Astrocyte of the spinal cord (primary cell): ENCODE measurements at regions not wholly inside any gene's neighbourhood (a gene's known extent, or its start where the extent isn't known, plus 50 kb on each side); places are given as distances from the start of the nearest gene placed in this dataset.

Source experiments
- DNase-seq: peaks from one replicate; pipeline ENCODE4 v3.0.0; 2011; ENCODE audit warnings: low read depth, low spot score
- H3K4me3 ChIP-seq: 2 replicates; pipeline ENCODE4 v1.5.1; 2011; ENCODE audit warnings: low read depth, mild to moderate bottlenecking, low read length, moderate library complexity
- in situ Hi-C: cut with HindIII; loops from 2 replicates; pipeline ENCODE4 v1.10.0; 2017; ENCODE audit warnings: low sequenced_read_pairs
- TF ChIP-seq, protein P1 (sequence below): IDR thresholded peaks from 2 replicates; pipeline ENCODE4 v1.5.1; 2012; ENCODE audit warnings: low read depth, mild to moderate bottlenecking, low read length, inconsistent platforms

DNA sequence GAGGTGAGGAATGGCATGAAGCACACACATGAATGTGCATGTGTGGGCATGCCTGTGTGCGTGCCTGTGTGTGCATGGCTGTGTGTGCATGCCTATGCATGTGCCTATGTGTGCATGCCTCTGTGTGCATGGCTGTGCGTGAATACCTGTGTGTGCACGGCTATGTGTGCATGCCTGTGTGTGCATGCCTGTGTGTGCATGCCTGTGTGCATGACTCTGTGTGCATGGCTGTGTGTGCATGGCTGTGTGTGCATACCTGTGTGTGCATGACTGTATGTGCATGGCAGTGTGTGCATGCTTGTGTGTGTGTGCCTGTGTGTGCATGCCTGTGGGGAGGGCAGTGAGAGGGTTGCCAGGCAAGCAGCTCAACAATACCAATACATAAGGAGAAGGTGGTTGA lies 276.5 kb upstream of the ERCC4 start:
- TF ChIP-seq, protein P1, sequence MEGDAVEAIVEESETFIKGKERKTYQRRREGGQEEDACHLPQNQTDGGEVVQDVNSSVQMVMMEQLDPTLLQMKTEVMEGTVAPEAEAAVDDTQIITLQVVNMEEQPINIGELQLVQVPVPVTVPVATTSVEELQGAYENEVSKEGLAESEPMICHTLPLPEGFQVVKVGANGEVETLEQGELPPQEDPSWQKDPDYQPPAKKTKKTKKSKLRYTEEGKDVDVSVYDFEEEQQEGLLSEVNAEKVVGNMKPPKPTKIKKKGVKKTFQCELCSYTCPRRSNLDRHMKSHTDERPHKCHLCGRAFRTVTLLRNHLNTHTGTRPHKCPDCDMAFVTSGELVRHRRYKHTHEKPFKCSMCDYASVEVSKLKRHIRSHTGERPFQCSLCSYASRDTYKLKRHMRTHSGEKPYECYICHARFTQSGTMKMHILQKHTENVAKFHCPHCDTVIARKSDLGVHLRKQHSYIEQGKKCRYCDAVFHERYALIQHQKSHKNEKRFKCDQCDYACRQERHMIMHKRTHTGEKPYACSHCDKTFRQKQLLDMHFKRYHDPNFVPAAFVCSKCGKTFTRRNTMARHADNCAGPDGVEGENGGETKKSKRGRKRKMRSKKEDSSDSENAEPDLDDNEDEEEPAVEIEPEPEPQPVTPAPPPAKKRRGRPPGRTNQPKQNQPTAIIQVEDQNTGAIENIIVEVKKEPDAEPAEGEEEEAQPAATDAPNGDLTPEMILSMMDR = no peak
- no peak for DNase-seq
- H3K4me3 ChIP-seq = no peak overlapping the region
- in situ Hi-C loops = no loop called here

DNA sequence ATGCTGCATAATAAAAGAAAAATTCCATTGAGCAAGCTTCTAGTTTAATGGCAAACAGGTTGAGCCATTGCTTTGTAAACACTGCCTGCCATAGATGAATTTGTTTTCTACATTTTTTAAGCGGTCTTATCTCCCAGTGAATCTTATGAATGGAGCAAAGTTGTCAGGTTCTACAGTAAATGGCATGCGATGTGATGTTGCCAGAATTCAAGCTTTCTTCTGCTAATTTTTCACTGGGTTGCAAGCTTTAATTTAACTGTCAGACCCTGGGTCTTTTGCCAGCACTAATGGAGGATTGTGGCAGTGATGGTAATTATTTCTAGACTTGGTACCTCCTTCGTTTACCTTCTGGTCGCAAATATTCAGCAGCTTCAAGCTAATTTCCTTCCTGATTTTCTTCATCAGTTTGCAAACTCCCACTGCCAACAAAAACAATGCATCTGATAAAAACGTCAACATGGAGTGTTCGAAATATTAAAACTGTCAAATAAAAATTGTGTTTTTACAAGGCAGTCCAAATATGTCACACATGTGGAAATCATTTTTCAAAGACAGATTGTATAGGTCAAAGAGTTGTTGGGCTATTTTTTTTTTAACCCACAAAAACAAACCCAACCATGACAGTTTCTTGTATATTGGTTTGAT lies 274.2 kb upstream of the ERCC4 start:
- TF ChIP-seq, protein P1 = no peak
- H3K4me3 ChIP-seq = no peak overlapping the region
- in situ Hi-C loops = no loop called here
- no peak for DNase-seq

DNA sequence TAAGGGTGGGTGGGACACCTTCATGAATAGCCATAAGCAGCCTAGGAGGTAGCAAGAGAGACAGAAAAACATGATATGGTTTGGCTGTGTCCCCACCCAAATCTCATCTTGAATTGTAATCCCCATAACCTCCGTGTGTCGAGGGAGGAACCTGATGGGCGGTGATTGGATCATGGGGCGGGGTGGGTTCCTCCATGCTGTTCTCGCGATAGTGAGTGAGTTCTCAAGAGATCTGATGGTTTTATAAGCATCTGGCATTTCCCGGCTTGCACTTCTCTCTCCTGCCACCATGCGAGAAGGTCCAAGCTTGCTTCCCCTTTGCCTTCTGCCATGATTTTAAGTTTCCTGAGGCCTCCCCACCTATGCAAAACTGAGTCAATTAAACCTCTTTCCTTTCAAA lies 259.1 kb upstream of the ERCC4 start:
- in situ Hi-C loops = no loop called here
- no peak overlapping the region for H3K4me3 ChIP-seq
- TF ChIP-seq, protein P1 = no peak
- DNase-seq = no peak

DNA sequence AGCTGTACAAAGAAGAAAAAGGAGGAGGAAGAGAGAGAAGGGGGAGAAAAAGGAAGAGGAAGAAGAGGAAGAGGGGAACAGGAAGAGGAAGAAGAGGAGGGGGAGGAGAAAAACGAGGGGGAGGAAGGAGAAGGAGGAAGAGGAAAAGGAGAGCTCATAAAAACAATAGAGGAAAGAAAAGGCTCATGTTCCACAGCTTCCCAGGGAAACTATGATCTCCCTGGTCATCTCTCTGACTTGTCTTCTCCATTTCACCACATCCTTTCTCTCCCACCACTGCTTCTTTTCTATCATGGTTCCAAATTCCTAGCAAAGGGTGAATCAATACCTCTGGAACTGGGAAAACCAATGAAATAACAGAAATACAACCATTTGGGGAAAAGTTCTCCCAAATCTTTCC lies 254.1 kb upstream of the ERCC4 start:
- no peak for DNase-seq
- TF ChIP-seq, protein P1 = no peak
- in situ Hi-C loops = no loop called here
- no peak overlapping the region for H3K4me3 ChIP-seq

DNA sequence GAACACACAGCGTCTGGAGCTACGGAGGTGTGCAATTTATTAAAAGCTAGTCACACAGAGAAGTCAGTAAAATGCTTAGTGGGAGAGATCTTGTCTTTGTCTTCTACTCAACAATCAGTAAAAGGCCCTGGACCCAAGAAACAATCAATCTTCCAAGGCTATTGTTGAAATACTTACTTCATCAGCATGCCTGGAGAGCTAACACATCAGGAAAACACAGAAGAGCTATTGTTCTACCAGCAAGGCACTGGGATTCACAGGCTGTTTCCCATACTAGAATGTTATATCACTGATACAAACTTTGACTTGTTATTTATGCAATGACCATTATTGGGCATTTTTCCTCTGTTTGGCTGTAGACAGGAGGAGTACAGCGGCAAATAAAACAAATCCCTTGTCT lies 247.8 kb upstream of the ERCC4 start:
- in situ Hi-C loops = no loop called here
- DNase-seq = no peak

DNA sequence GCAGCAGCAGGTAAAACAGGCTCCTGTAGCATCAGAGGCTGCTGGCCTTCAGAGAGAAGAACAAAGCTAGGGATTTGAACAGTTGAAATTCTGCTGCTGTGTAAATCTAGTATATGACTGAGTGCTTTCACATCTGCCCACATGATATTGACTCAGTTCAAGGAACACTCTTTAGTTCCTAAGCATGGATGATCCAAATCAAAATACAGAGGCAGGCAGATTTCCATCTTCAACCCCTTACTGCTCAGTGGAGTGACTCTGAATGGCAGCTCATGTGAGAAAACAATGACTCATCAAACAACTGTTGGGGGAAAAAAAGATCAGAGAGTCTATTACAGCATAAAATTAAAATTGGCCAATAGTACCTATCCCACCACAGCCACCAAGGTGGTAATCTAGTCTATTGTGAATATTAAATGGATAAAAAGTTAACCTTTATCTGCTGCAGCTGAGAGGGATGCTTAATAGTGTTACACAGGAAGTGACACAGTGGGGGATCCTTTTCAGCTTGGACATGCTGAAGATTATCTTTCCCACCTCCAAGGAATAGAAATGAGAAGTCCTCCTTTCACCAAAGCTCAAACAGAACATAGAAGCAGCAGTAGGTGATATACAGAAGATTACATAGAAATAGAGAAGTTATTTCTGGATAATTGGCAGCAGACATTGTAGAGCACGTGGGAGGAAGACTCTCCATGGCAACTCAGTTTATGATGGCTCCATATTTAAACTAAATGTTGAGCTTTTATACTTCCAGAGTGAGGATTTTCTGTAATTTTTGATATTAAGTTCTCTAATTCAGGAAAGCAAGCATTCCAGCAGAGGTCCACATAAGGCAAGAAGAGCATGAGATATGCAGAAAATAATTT lies 239.7 kb upstream of the ERCC4 start:
- TF ChIP-seq, protein P1 = no peak
- no peak overlapping the region for H3K4me3 ChIP-seq
- in situ Hi-C loops = no loop called here
- DNase-seq = no peak

More for the DNA sequence above, 247.8 kb upstream of the ERCC4 start:
- no peak overlapping the region for H3K4me3 ChIP-seq
- TF ChIP-seq, protein P1 = no peak
